GM13977 (cell line): ENCODE measurements at regions not wholly inside any gene's neighbourhood (a gene's known extent, or its start where the extent isn't known, plus 50 kb on each side); places are given as distances from the start of the nearest gene placed in this dataset.
"Not testable (repeated sequence)": the region's sequence is repeated elsewhere in the genome, so short reads cannot be mapped to it uniquely, and the experiment has no call there.

Source experiments
- DNase-seq: peaks from one replicate; pipeline ENCODE4 v3.0.0; 2012; ENCODE audit warnings: low spot score
- CTCF ChIP-seq: IDR thresholded peaks from 2 replicates; pipeline ENCODE4 v1.5.1; 2012; ENCODE audit warnings: mild to moderate bottlenecking, control low read depth; ENCODE audit not compliant: insufficient read depth; ENCODE audit errors: extremely low read depth, missing control alignments
- in situ Hi-C: fragments of 300-500 bp; cut with MboI; formaldehyde crosslinking; loops from one replicate; pipeline ENCODE4 v1.12.0; 2022; ENCODE audit warnings: low sequenced_read_pairs, low pct_unique_long_range_greater_than_20kb, mixed read lengths, inconsistent platforms; ENCODE audit not compliant: unreplicated experiment

GRCh38 chrX:77119706-77120105 is 327.5 kb upstream of the FGF16 start:
- TF ChIP-seq CTCF = no peak
- in situ Hi-C loops = no loop called here
- DNase-seq = no peak

GRCh38 chrX:77123917-77124316 is 323.3 kb upstream of the FGF16 start:
- in situ Hi-C loops, DNase-seq: not testable (repeated sequence)

GRCh38 chrX:77127571-77127970 is 319.6 kb upstream of the FGF16 start:
- in situ Hi-C loops, DNase-seq: not testable (repeated sequence)

- no peak for TF ChIP-seq CTCF
- in situ Hi-C loops = no loop called here
- no peak for DNase-seq
These were observed 303.3 kb upstream of the FGF16 start for GRCh38 chrX:77143907-77144306.

- no peak for DNase-seq
- peak; percentile 56 for TF ChIP-seq CTCF
- in situ Hi-C loops = no loop called here
These were observed 286.9 kb upstream of the FGF16 start for GRCh38 chrX:77160301-77160700.

- no peak for TF ChIP-seq CTCF
- DNase-seq = no peak
- in situ Hi-C loops = no loop called here
These were observed 284.4 kb upstream of the FGF16 start for GRCh38 chrX:77162777-77163176.

GRCh38 chrX:77167993-77168392 is 279.2 kb upstream of the FGF16 start:
- in situ Hi-C loops = no loop called here
- no peak for DNase-seq
- TF ChIP-seq CTCF = no peak
